ENCODE measurements at regions not wholly inside any gene's neighbourhood (a gene's known extent, or its start where the extent isn't known, plus 50 kb on each side); places are given as distances from the start of the nearest gene placed in this dataset.

DNA sequence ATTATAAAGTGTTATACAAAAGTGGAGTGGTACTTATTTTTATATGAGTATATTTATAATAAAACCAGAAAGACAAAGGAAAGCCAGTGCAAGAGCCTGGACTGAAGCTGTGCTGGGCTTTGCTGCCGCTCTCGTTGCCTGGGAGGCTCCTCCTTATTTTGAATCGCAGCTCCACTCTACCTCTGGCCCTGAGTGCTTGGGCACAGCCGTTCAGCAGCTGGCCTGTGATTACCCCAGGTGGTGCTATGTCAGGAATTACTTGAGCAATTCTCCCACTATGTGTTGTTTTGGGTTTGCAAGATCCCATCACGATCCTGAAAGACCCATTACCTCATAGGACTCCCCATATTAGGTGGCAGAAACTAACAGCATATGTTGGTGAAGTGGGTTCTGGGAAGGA is 53.0 kb upstream of the LCLAT1 start:
- ATAC-seq (ENCODE audit: poor library complexity) (peak; percentile 45), DNase-seq (no peak)
- intact Hi-C loops (cut with DNase I), result no loop called here

DNA sequence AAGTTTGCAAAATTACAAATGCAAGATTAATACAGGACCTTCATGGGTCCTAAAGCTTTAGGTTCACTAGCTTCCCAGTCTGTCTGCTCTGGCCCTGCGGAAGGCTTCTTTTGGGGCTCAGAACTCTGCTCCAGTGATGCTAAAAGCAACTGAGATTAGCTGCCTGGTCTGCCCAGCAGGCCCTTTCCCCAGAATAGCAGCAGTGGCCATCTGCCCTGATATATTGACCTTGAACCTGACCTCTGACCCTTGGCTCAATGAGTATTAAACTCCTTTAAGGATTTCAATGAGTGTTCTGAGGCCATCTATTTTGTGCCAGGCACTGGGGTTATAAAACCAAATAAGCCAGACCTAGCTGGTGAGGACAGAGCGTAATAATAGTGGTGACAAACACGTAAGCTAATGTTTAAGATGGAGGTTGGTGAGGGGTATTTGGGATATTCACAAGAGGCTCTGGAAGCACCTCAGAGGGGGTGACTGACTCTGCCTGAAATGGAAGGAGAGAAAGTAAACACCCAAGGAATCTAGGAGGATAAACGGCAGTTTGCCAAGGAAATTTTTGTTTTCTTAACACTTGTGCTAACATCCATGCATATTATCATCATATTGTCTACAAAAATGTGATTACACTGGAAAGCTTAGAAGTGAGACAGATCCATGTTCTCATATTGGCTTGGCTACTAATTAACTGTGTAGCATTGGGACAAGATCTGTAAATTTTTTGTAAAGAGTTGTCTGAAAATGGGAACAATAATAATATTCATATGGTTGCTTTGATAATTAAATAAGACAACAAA is 50.4 kb upstream of the LCLAT1 start:
- no peak for ATAC-seq (ENCODE audit: poor library complexity)
- intact Hi-C loops (cut with DNase I), result no loop called here
- no peak for DNase-seq

Measured in Right ventricle myocardium superior (tissue), 1 donor.